GM23338 (cell line): ENCODE measurements at regions not wholly inside any gene's neighbourhood (a gene's known extent, or its start where the extent isn't known, plus 50 kb on each side); places are given as distances from the start of the nearest gene placed in this dataset.

Experiments
- ATAC-seq: fragments of 200-7000 bp; cut with Tn5 transposase; 3 replicates; pipeline ENCODE4 v1.9.1; 2020
- DNase-seq: peaks from one replicate; pipeline ENCODE4 v3.0.0-alpha.2; 2015; ENCODE audit warnings: low spot score
- H2AFZ ChIP-seq: fragments of 200-600 bp; sonication (generic); 2 replicates; pipeline ENCODE4 v1.8.0; 2016; ENCODE audit warnings: antibody characterized with exemption, mild to moderate bottlenecking, moderate library complexity
- H3F3A ChIP-seq: fragments of 200-600 bp; sonication (generic); replicated peaks from 2 replicates; pipeline ENCODE4 v1.8.0; 2017; ENCODE audit warnings: antibody characterized with exemption, mixed run types, low read depth
- H3K27ac ChIP-seq: fragments of 200-600 bp; sonication (generic); 2 replicates; pipeline ENCODE4 v1.6.1; 2016; ENCODE audit warnings: low read depth
- H3K27me3 ChIP-seq: fragments of 200-600 bp; sonication (generic); 2 replicates; pipeline ENCODE4 v1.8.0; 2016; ENCODE audit warnings: mild to moderate bottlenecking, mixed run types, moderate library complexity; ENCODE audit not compliant: insufficient read depth
- H3K36me3 ChIP-seq: fragments of 200-600 bp; sonication (generic); 2 replicates; pipeline ENCODE4 v1.8.0; 2016; ENCODE audit warnings: mild to moderate bottlenecking; ENCODE audit not compliant: insufficient read depth
- H3K4me1 ChIP-seq: fragments of 200-600 bp; sonication (generic); 2 replicates; pipeline ENCODE4 v1.8.0; 2016; ENCODE audit warnings: mild to moderate bottlenecking, moderate library complexity; ENCODE audit not compliant: insufficient read depth
- H3K4me2 ChIP-seq: fragments of 200-600 bp; sonication (generic); 2 replicates; pipeline ENCODE4 v1.7.1; 2017; ENCODE audit warnings: mixed run types
- H3K4me3 ChIP-seq: fragments of 200-600 bp; sonication (generic); 2 replicates; pipeline ENCODE4 v1.6.1; 2016; ENCODE audit warnings: mixed run types
- H3K79me2 ChIP-seq: fragments of 200-600 bp; sonication (generic); replicated peaks from 2 replicates; pipeline ENCODE4 v1.8.0; 2017; ENCODE audit warnings: mild to moderate bottlenecking; ENCODE audit not compliant: insufficient read depth
- H3K9me2 ChIP-seq: fragments of 200-600 bp; sonication (generic); 2 replicates; pipeline ENCODE4 v1.8.0; 2017; ENCODE audit not compliant: insufficient read depth
- H4K20me1 ChIP-seq: fragments of 200-600 bp; sonication (generic); replicated peaks from 2 replicates; pipeline ENCODE4 v1.8.0; 2017; ENCODE audit warnings: mild to moderate bottlenecking; ENCODE audit not compliant: insufficient read depth
- H3K27ac Mint-ChIP-seq: 2 replicates; pipeline ENCODE4 v1.8.0; 2020; ENCODE audit warnings: inconsistent platforms, mild to moderate bottlenecking, moderate library complexity, mixed read lengths
- H3K27me3 Mint-ChIP-seq: 3 replicates; pipeline ENCODE4 v1.8.0; 2022; ENCODE audit warnings: low read depth, mild to moderate bottlenecking, moderate library complexity, mixed read lengths, inconsistent platforms; ENCODE audit not compliant: insufficient read depth, poor library complexity
- H3K36me3 Mint-ChIP-seq: 3 replicates; pipeline ENCODE4 v1.8.0; 2021; ENCODE audit warnings: low read depth, mild to moderate bottlenecking, inconsistent platforms, moderate library complexity, mixed read lengths
- H3K4me1 Mint-ChIP-seq: 3 replicates; pipeline ENCODE4 v1.8.0; 2020; ENCODE audit warnings: mild to moderate bottlenecking, inconsistent platforms, mixed read lengths
- H3K4me3 Mint-ChIP-seq: 3 replicates; pipeline ENCODE4 v1.8.0; 2021; ENCODE audit warnings: moderate library complexity, mild to moderate bottlenecking, inconsistent platforms, mixed read lengths
- H3K9me3 Mint-ChIP-seq: 3 replicates; pipeline ENCODE4 v1.8.0; 2020; ENCODE audit warnings: moderate library complexity, mild to moderate bottlenecking, inconsistent platforms, mixed read lengths
- EZH2 ChIP-seq: fragments of 200-600 bp; sonication (generic); IDR thresholded peaks from one replicate; pipeline ENCODE4 v1.8.0; 2017; ENCODE audit warnings: antibody characterized with exemption, mild to moderate bottlenecking, low read depth; ENCODE audit not compliant: unreplicated experiment
- EZH2phosphoT487 ChIP-seq: fragments of 200-600 bp; sonication (generic); IDR thresholded peaks from one replicate; pipeline ENCODE4 v1.8.1; 2018; ENCODE audit warnings: antibody characterized with exemption; ENCODE audit not compliant: unreplicated experiment
- NANOG ChIP-seq: IDR thresholded peaks from 2 replicates; pipeline ENCODE4 v1.6.1; 2016; ENCODE audit warnings: antibody characterized with exemption, borderline replicate concordance
- POLR2AphosphoS5 ChIP-seq: IDR thresholded peaks from 2 replicates; pipeline ENCODE4 v1.6.1; 2016; ENCODE audit warnings: antibody characterized with exemption, low read depth
- ZNF114 ChIP-seq: fragments of 250-450 bp; sonication (Bioruptor Pico); IDR thresholded peaks from 2 replicates; pipeline ENCODE4 v1.5.0; 2020; ENCODE audit warnings: mild to moderate bottlenecking, moderate library complexity
- ZNF331 ChIP-seq: fragments of 250-450 bp; sonication (Bioruptor Pico); IDR thresholded peaks from 2 replicates; pipeline ENCODE4 v1.5.0; 2020; ENCODE audit warnings: low read depth, mild to moderate bottlenecking, moderate library complexity
- ZNF462 ChIP-seq: fragments of 250-450 bp; sonication (Bioruptor Pico); IDR thresholded peaks from 2 replicates; pipeline ENCODE4 v1.5.0; 2020; ENCODE audit warnings: mild to moderate bottlenecking, moderate library complexity

- ATAC-seq (no peak), DNase-seq (no peak)
- no peak overlapping the region for H2AFZ ChIP-seq
- peaks cover 5% of the 10 kb centered on the region for H3K4me1 Mint-ChIP-seq
- H4K20me1 ChIP-seq = no peaks in the 10 kb centered on the region
- H3K27ac Mint-ChIP-seq = no peak overlapping the region
- no peak overlapping the region for H3K4me3 Mint-ChIP-seq
- H3K9me2 ChIP-seq = 0 out of 2 replicates have a peak, but pooled peaks cover 3% of the 10 kb centered on the region
- 0 out of 2 replicates have a peak, but pooled peaks cover 5% of the 10 kb centered on the region for H3K4me1 ChIP-seq
- H3F3A ChIP-seq = no peaks in the 10 kb centered on the region
- H3K27ac ChIP-seq = no peak overlapping the region
- no peaks in the 10 kb centered on the region; the same call in 2 of the 3 replicates for H3K9me3 Mint-ChIP-seq
- TF ChIP-seq ZNF462 (no peak), ZNF331 (CRISPR knock-in tag) (no peak), POLR2AphosphoS5 (no peak), EZH2phosphoT487 (no peak), NANOG (no peak), EZH2 (no peak), ZNF114 (CRISPR knock-in tag) (no peak)
- H3K36me3 ChIP-seq = no peaks in the 10 kb centered on the region
- H3K4me2 ChIP-seq = no peak overlapping the region
- H3K27me3 ChIP-seq = no peaks in the 10 kb centered on the region
- H3K4me3 ChIP-seq = no peak overlapping the region
- H3K36me3 Mint-ChIP-seq = no peaks in the 10 kb centered on the region
- H3K27me3 Mint-ChIP-seq = peaks cover 5% of the 10 kb centered on the region
- H3K79me2 ChIP-seq = no peaks in the 10 kb centered on the region
Observed at GRCh38 chr7:21089653-21090052, 303.0 kb upstream of the SP8 start.
